H1 (cell line): ENCODE measurements at regions not wholly inside any gene's neighbourhood (a gene's known extent, or its start where the extent isn't known, plus 50 kb on each side); places are given as distances from the start of the nearest gene placed in this dataset.

Source experiments
- ATF3 ChIP-seq: IDR thresholded peaks from 2 replicates; pipeline ENCODE4 v1.6.1; 2011; ENCODE audit warnings: low read depth, mild to moderate bottlenecking, low read length; ENCODE audit not compliant: insufficient read depth
- CTCF ChIP-seq, 3 experiments: IDR thresholded peaks; 1 replicate in 2 of 3; 2 replicates in 1 of 3; pipeline versions ENCODE4 v1.5.1 to v1.6.1; 2011; ENCODE audit warnings: low read length in 3 of 3, mild to moderate bottlenecking in 3 of 3, inconsistent platforms in 2 of 3, low read depth in 1 of 3, moderate library complexity in 1 of 3; ENCODE audit not compliant: insufficient read depth in 1 of 3; ENCODE audit errors: control extremely low read depth in 1 of 3
- EZH2 ChIP-seq: fragments of 200-600 bp; sonication (generic); IDR thresholded peaks from 2 replicates; pipeline ENCODE4 v1.7.1; 2012; ENCODE audit warnings: low read depth, mild to moderate bottlenecking, moderate library complexity, low read length, inconsistent platforms; ENCODE audit not compliant: severe bottlenecking
- KDM1A ChIP-seq: fragments of 200-600, 300-600 bp; sonication (generic); IDR thresholded peaks from 2 replicates; pipeline ENCODE4 v1.7.1; 2016; ENCODE audit warnings: mild to moderate bottlenecking, low read length, borderline replicate concordance
- POLR2A ChIP-seq, 2 experiments: IDR thresholded peaks; 1 replicate in 1 of 2; 2 replicates in 1 of 2; pipeline ENCODE4 v1.6.1; 2011; ENCODE audit warnings: low read depth in 2 of 2, low read length in 2 of 2, mild to moderate bottlenecking in 2 of 2; ENCODE audit errors: control extremely low read depth in 1 of 2
- POU5F1 ChIP-seq: IDR thresholded peaks from 2 replicates; pipeline ENCODE4 v1.6.1; 2011; ENCODE audit warnings: low read depth, mild to moderate bottlenecking, low read length, moderate library complexity
- RNF2 ChIP-seq: fragments of 200-900, 300-1000 bp; sonication (generic); IDR thresholded peaks from 2 replicates; pipeline ENCODE4 v1.7.1; 2016; ENCODE audit warnings: borderline replicate concordance, low read depth, mild to moderate bottlenecking, antibody characterized with exemption, low read length; ENCODE audit not compliant: poor library complexity, severe bottlenecking; ENCODE audit errors: missing control alignments
- SIX5 ChIP-seq: IDR thresholded peaks from 2 replicates; pipeline ENCODE4 v1.6.1; 2011; ENCODE audit warnings: mild to moderate bottlenecking, low read depth, low read length
- SP2 ChIP-seq: IDR thresholded peaks from 2 replicates; pipeline ENCODE4 v1.6.1; 2012; ENCODE audit warnings: mild to moderate bottlenecking, low read length, inconsistent platforms
- YY1 ChIP-seq: IDR thresholded peaks from 2 replicates; pipeline ENCODE4 v1.6.1; 2011; ENCODE audit warnings: low read depth, mild to moderate bottlenecking, low read length

- TF ChIP-seq POLR2A (IDR thresholded peaks at IDR 0.05; ENCODE audit: control extremely low read depth in 1 of 2, low read depth in 2 of 2, low read length in 2 of 2) (no peak), EZH2 (no peak), YY1 (no peak), RNF2 (no peak), KDM1A (no peak), SIX5 (no peak), POU5F1 (no peak), ATF3 (no peak), CTCF (IDR thresholded peaks at IDR 0.05; ENCODE audit: control extremely low read depth in 1 of 3, insufficient read depth in 1 of 3, low read depth in 1 of 3, low read length in 3 of 3) (no peak), SP2 (no peak)
Observed at GRCh38 chr11:96579656-96580055, 189.8 kb downstream of the JRKL start.
